ENCODE measurements at regions not wholly inside any gene's neighbourhood (a gene's known extent, or its start where the extent isn't known, plus 50 kb on each side); places are given as distances from the start of the nearest gene placed in this dataset.
"Not testable (repeated sequence)": the region's sequence is repeated elsewhere in the genome, so short reads cannot be mapped to it uniquely, and the experiment has no call there.

GRCh38 chr18:75977081-75977480 is 518.0 kb downstream of the ZNF516 start:
- DNase-seq: no peak
- intact Hi-C loops (cut with micrococcal nuclease; ENCODE audit: unreplicated experiment): no loop called here
- H3K4me1 Mint-ChIP-seq (ENCODE audit: low read depth, unreplicated experiment): no peaks in the 10 kb centered on the region
- no peaks in the 10 kb centered on the region for H3K27me3 Mint-ChIP-seq (ENCODE audit: unreplicated experiment)
- BruUV-seq (replicated peaks): no TSS peak
- CTCF ChIA-PET: no interaction called here
- H3K27ac Mint-ChIP-seq (ENCODE audit: unreplicated experiment): no peak overlapping the region
- H3K36me3 Mint-ChIP-seq (ENCODE audit: insufficient read depth, unreplicated experiment): no peaks in the 10 kb centered on the region
- no peak overlapping the region for H3K4me3 Mint-ChIP-seq (ENCODE audit: low read depth, unreplicated experiment)
- peaks cover 4% of the 10 kb centered on the region for H3K9me3 Mint-ChIP-seq (ENCODE audit: low read depth, unreplicated experiment)
- TF ChIP-seq, protein P1, sequence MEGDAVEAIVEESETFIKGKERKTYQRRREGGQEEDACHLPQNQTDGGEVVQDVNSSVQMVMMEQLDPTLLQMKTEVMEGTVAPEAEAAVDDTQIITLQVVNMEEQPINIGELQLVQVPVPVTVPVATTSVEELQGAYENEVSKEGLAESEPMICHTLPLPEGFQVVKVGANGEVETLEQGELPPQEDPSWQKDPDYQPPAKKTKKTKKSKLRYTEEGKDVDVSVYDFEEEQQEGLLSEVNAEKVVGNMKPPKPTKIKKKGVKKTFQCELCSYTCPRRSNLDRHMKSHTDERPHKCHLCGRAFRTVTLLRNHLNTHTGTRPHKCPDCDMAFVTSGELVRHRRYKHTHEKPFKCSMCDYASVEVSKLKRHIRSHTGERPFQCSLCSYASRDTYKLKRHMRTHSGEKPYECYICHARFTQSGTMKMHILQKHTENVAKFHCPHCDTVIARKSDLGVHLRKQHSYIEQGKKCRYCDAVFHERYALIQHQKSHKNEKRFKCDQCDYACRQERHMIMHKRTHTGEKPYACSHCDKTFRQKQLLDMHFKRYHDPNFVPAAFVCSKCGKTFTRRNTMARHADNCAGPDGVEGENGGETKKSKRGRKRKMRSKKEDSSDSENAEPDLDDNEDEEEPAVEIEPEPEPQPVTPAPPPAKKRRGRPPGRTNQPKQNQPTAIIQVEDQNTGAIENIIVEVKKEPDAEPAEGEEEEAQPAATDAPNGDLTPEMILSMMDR (IDR thresholded peaks at IDR 0.05; ENCODE audit: unreplicated experiment): no peak

DNA sequence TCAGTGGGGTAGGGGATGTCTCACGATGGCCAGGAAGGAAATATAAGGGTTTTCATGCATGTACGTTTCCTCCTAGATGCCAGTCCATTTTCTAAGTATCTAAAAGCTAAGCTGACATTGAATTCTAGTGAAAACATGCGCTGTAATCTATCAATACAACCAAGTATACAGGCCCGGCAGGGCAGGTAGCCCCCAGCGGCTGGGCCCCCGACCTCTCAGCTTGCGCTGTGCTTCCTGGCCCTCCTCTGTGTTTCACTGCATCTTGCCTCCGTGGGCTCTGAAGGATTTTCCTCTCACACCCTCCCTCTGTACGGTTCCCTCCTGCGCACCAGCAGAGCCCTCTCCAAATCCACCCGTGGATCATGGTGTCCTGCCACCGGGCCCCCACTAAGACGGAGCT is 524.8 kb downstream of the ZNF516 start:
- no TSS peak for BruUV-seq (replicated peaks)
- CTCF ChIA-PET: interaction anchor here (0.7 kb wide), 1 partner anchor 1171 kb away, joined by 3 read pairs; no protein-coding TSS in a partner anchor

DNA sequence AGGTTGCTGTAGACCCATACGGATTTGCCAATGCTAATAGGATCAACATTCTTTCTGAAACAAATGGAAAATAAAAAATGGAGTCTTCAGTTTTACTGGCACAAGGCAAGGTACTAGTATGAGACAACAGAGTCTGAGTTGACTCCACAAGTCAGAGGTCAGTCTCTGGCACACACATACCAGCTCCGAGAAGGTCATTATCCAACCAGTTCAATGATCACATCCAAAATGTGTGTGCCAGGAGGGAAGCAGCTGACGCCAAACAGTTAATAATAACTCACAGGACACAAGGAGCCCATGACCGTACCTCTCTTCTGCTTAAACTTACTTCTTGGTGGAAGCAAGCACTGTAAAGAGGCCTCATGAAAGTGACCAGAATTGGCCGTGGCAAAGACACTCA is 528.6 kb downstream of the ZNF516 start:
- intact Hi-C loops (cut with micrococcal nuclease; ENCODE audit: unreplicated experiment): no loop called here
- peaks cover 2% of the 10 kb centered on the region for H3K9me3 Mint-ChIP-seq (ENCODE audit: low read depth, unreplicated experiment)
- DNase-seq: no peak
- no peaks in the 10 kb centered on the region for H3K27me3 Mint-ChIP-seq (ENCODE audit: unreplicated experiment)
- H3K27ac Mint-ChIP-seq (ENCODE audit: unreplicated experiment): no peak overlapping the region
- no peak overlapping the region for H3K4me3 Mint-ChIP-seq (ENCODE audit: low read depth, unreplicated experiment)
- peaks cover 6% of the 10 kb centered on the region for H3K36me3 Mint-ChIP-seq (ENCODE audit: insufficient read depth, unreplicated experiment)
- CTCF ChIA-PET: no interaction called here
- no TSS peak for BruUV-seq (replicated peaks)
- no peaks in the 10 kb centered on the region for H3K4me1 Mint-ChIP-seq (ENCODE audit: low read depth, unreplicated experiment)
- TF ChIP-seq, protein P1 (IDR thresholded peaks at IDR 0.05; ENCODE audit: unreplicated experiment): no peak

More for the DNA sequence above, 524.8 kb downstream of the ZNF516 start:
- H3K4me1 Mint-ChIP-seq (ENCODE audit: low read depth, unreplicated experiment): no peaks in the 10 kb centered on the region
- TF ChIP-seq, protein P1 (IDR thresholded peaks at IDR 0.05; ENCODE audit: unreplicated experiment): no peak
- intact Hi-C loops (cut with micrococcal nuclease; ENCODE audit: unreplicated experiment): no loop called here
- H3K4me3 Mint-ChIP-seq (ENCODE audit: low read depth, unreplicated experiment): no peak overlapping the region
- H3K36me3 Mint-ChIP-seq (ENCODE audit: insufficient read depth, unreplicated experiment): peaks cover 6% of the 10 kb centered on the region
- no peak overlapping the region for H3K27ac Mint-ChIP-seq (ENCODE audit: unreplicated experiment)
- H3K9me3 Mint-ChIP-seq (ENCODE audit: low read depth, unreplicated experiment): peaks cover 6% of the 10 kb centered on the region
- H3K27me3 Mint-ChIP-seq (ENCODE audit: unreplicated experiment): no peaks in the 10 kb centered on the region
- no peak for DNase-seq

DNA sequence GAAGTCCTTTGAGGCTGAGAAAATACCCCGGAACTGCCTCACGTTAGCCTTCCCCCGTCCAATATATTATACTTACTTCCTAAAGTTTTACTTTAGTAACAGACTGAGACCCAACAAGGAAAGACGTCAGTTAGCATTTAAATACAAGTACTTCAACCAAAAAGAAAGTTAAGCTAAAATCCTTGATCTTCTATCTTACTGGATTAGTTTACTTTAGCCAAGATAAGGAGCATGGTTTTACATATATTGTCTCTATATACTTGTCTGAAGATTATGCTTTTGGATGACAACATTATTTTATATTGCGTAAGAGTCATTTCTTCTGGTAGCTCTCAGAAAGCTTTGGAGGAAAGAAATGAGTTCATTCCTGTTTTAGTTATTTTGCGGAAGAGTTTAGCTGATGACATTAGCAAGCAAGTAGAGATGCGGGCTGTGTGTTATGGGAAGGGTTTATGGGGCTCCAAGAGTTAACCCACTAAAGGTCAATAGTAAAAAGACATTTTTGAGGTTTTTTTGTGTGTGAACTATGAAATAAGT is 532.9 kb downstream of the ZNF516 start:
- DNase-seq: no peak
- TF ChIP-seq, protein P1 (IDR thresholded peaks at IDR 0.05; ENCODE audit: unreplicated experiment): no peak
- no TSS peak for BruUV-seq (replicated peaks)
- Mint-ChIP-seq H3K36me3 (ENCODE audit: insufficient read depth, unreplicated experiment) (no peaks in the 10 kb centered on the region), H3K4me1 (ENCODE audit: low read depth, unreplicated experiment) (no peaks in the 10 kb centered on the region), H3K9me3 (ENCODE audit: low read depth, unreplicated experiment) (no peaks in the 10 kb centered on the region), H3K27ac (ENCODE audit: unreplicated experiment) (no peak overlapping the region), H3K4me3 (ENCODE audit: low read depth, unreplicated experiment) (no peak overlapping the region), H3K27me3 (ENCODE audit: unreplicated experiment) (no peaks in the 10 kb centered on the region)
- intact Hi-C loops (cut with micrococcal nuclease; ENCODE audit: unreplicated experiment): no loop called here
- CTCF ChIA-PET: no interaction called here

- H3K9me3 Mint-ChIP-seq (ENCODE audit: low read depth, unreplicated experiment); BruUV-seq (replicated peaks); CTCF ChIA-PET; H3K4me3 Mint-ChIP-seq (ENCODE audit: low read depth, unreplicated experiment); DNase-seq; H3K36me3 Mint-ChIP-seq (ENCODE audit: insufficient read depth, unreplicated experiment); H3K4me1 Mint-ChIP-seq (ENCODE audit: low read depth, unreplicated experiment); H3K27ac Mint-ChIP-seq (ENCODE audit: unreplicated experiment); H3K27me3 Mint-ChIP-seq (ENCODE audit: unreplicated experiment); intact Hi-C loops (cut with micrococcal nuclease; ENCODE audit: unreplicated experiment): not testable (repeated sequence)
Observed at GRCh38 chr18:75960356-75960755, 532.9 kb upstream of the SMIM21 start.

Data from Calu3 (cell line).